K562 (cell line): ENCODE measurements at regions not wholly inside any gene's neighbourhood (a gene's known extent, or its start where the extent isn't known, plus 50 kb on each side); places are given as distances from the start of the nearest gene placed in this dataset.

ENCODE experiments used
- ATAC-seq: fragments of 200-7000 bp; cut with Tn5 transposase; 3 replicates; pipeline ENCODE4 v1.9.1; 2020; ENCODE audit warnings: moderate library complexity
- BruUV-seq: library from RNA; stranded (reverse); fragments of 400-500 nt; replicated peaks from 2 replicates; lab custom pipeline; 2021; lab: Mats Ljungman, UMichigan
- CTCF ChIA-PET: fragments of 300-600 bp; formaldehyde crosslinking; extraction: SDS; loops from one replicate; lab custom pipeline; 2021; ENCODE audit warnings: low intra/inter-chr PET ratio; lab: Yijun Ruan, JAX
- POLR2A ChIA-PET: fragments of 300-600, 350-650 bp; sonication (Branson Sonifier 250); formaldehyde crosslinking; extraction: SDS; loops from one replicate; lab custom pipeline; 2021; ENCODE audit warnings: antibody characterized with exemption, inconsistent platforms; lab: Yijun Ruan, JAX
- DNase-seq, 4 experiments: peaks; one replicate each; pipeline versions ENCODE4 v3.0.0 to v3.0.0-alpha.2; 2011 to 2018; ENCODE audit warnings: low spot score in 3 of 4, mixed read lengths in 3 of 4; ENCODE audit errors: extremely low read depth in 1 of 4
- FAIRE-seq: peaks from 2 replicates; lab custom pipeline; 2011; peaks lifted over from hg19 to GRCh38; lab: Jason Lieb, UNC
- H2AFZ ChIP-seq: 2 replicates; pipeline ENCODE4 v1.6.0; 2011; ENCODE audit warnings: low read depth, low read length, control low read depth, inconsistent platforms
- H3K27ac ChIP-seq: fragments of 200-600 bp; 3 replicates; pipeline ENCODE4 v1.8.0; 2011; ENCODE audit warnings: low read depth, mild to moderate bottlenecking, control low read depth, inconsistent platforms, low read length, moderate library complexity, mixed read lengths; ENCODE audit errors: extremely low read depth
- H3K27me3 ChIP-seq, 2 experiments: fragments of 300-600 bp in 1 of 2; 2 replicates in 1 of 2; 3 replicates in 1 of 2; pipeline versions ENCODE4 v1.6.0 to v1.8.0; 2011; ENCODE audit warnings: inconsistent platforms in 2 of 2, low read length in 2 of 2, mild to moderate bottlenecking in 1 of 2, mixed read lengths in 1 of 2, moderate library complexity in 1 of 2; ENCODE audit not compliant: control insufficient read depth in 2 of 2, insufficient read depth in 2 of 2
- H3K36me3 ChIP-seq: fragments of 300-600 bp; 3 replicates; pipeline ENCODE4 v1.8.0; 2011; ENCODE audit warnings: mild to moderate bottlenecking, low read length, inconsistent platforms; ENCODE audit not compliant: control insufficient read depth, insufficient read depth
- H3K4me1 ChIP-seq, 2 experiments: fragments of 200-600 bp in 1 of 2; replicated peaks in 1 of 2; 2 replicates in 1 of 2; 3 replicates in 1 of 2; pipeline versions ENCODE4 v1.5.1 to v1.8.0; 2011; ENCODE audit warnings: inconsistent platforms in 2 of 2, low read length in 2 of 2, mild to moderate bottlenecking in 1 of 2, mixed read lengths in 1 of 2, moderate library complexity in 1 of 2; ENCODE audit not compliant: control insufficient read depth in 2 of 2, insufficient read depth in 2 of 2
- H3K4me2 ChIP-seq: 2 replicates; pipeline ENCODE4 v1.6.1; 2011; ENCODE audit warnings: low read length, control low read depth, inconsistent platforms, mixed read lengths; ENCODE audit not compliant: insufficient read depth
- H3K4me3 ChIP-seq: fragments of 200-600 bp; sonication (generic), shearing (Covaris generic); 2 replicates; pipeline ENCODE4 v1.5.1; 2016; ENCODE audit warnings: control low read depth, inconsistent platforms
- H3K79me2 ChIP-seq: fragments of 200-600 bp; 3 replicates; pipeline ENCODE4 v1.8.0; 2011; ENCODE audit warnings: low read length, inconsistent platforms; ENCODE audit not compliant: control insufficient read depth, insufficient read depth
- H3K9ac ChIP-seq, 2 experiments: 2 replicates each; pipeline versions ENCODE4 v1.6.0 to v1.6.1; 2011; ENCODE audit warnings: low read depth in 2 of 2, low read length in 2 of 2, control low read depth in 1 of 2, inconsistent platforms in 1 of 2, mild to moderate bottlenecking in 1 of 2, mixed read lengths in 1 of 2; ENCODE audit not compliant: insufficient read depth in 1 of 2
- H3K9me1 ChIP-seq: one replicate; pipeline ENCODE4 v1.6.0; 2011; ENCODE audit warnings: inconsistent platforms, mild to moderate bottlenecking, low read length, moderate library complexity; ENCODE audit not compliant: control insufficient read depth, insufficient read depth
- H3K9me3 ChIP-seq: replicated peaks from 2 replicates; pipeline ENCODE4 v1.5.1; 2011; ENCODE audit warnings: low read depth, low read length, inconsistent platforms; ENCODE audit not compliant: control insufficient read depth, insufficient read depth
- H4K20me1 ChIP-seq: replicated peaks from 2 replicates; pipeline ENCODE4 v1.6.1; 2011; ENCODE audit warnings: low read length, inconsistent platforms, mixed read lengths; ENCODE audit not compliant: control insufficient read depth, insufficient read depth
- ATF7 ChIP-seq: fragments of 450-650 bp; IDR thresholded peaks from 2 replicates; pipeline ENCODE4 v1.7.1; 2014; ENCODE audit warnings: mild to moderate bottlenecking, moderate library complexity
- CCAR2 ChIP-seq: fragments of 200-400 bp; formaldehyde crosslinking; IDR thresholded peaks from 2 replicates; pipeline ENCODE4 v1.6.1; 2017; ENCODE audit warnings: mild to moderate bottlenecking, low read depth, low read length
- EP400 ChIP-seq: fragments of 450-650 bp; IDR thresholded peaks from 2 replicates; pipeline ENCODE4 v1.6.1; 2017; ENCODE audit warnings: antibody characterized with exemption, mild to moderate bottlenecking, moderate library complexity
- LCOR ChIP-seq: sonication (generic); formaldehyde crosslinking; IDR thresholded peaks from 2 replicates; pipeline ENCODE4 v1.8.0; 2022; ENCODE audit warnings: mild to moderate bottlenecking, missing genetic modification reagents
- MIER1 ChIP-seq: fragments of 450-650 bp; IDR thresholded peaks from 2 replicates; pipeline ENCODE4 v1.6.1; 2016; ENCODE audit warnings: antibody characterized with exemption, mild to moderate bottlenecking, low read depth
- MXD1 ChIP-seq: fragments of 250-450 bp; sonication (Bioruptor Pico); IDR thresholded peaks from 2 replicates; pipeline ENCODE4 v1.8.0; 2021; ENCODE audit warnings: borderline replicate concordance, mild to moderate bottlenecking, moderate library complexity; ENCODE audit not compliant: poor library complexity, severe bottlenecking
- NCOR1 ChIP-seq: fragments of 450-650 bp; IDR thresholded peaks from 2 replicates; pipeline ENCODE4 v1.6.1; 2016; ENCODE audit warnings: mild to moderate bottlenecking, moderate library complexity
- POLR2H ChIP-seq: IDR thresholded peaks from 2 replicates; pipeline ENCODE4 v1.6.1; 2016; ENCODE audit warnings: missing genetic modification characterization, low read depth, mild to moderate bottlenecking, control low read depth, missing compliant biosample characterization, moderate library complexity
- TOE1 ChIP-seq, 2 experiments: fragments of 450-650 bp in 1 of 2; sonication (generic) in 1 of 2; formaldehyde crosslinking in 1 of 2; IDR thresholded peaks; 2 replicates each; pipeline versions ENCODE4 v1.7.1 to v1.8.0; 2016 to 2022; ENCODE audit warnings: borderline replicate concordance in 2 of 2, mild to moderate bottlenecking in 2 of 2, antibody characterized with exemption in 1 of 2, inconsistent platforms in 1 of 2, low read depth in 1 of 2, missing genetic modification reagents in 1 of 2, moderate library complexity in 1 of 2
- ZNF197 ChIP-seq: fragments of 200-800 bp; sonication (Bioruptor generic); IDR thresholded peaks from 2 replicates; pipeline ENCODE4 v1.6.1; 2016; ENCODE audit warnings: low read depth, missing genetic modification characterization, missing compliant biosample characterization
- ZNF444 ChIP-seq: fragments of 250-450 bp; sonication (Bioruptor Pico); IDR thresholded peaks from 2 replicates; pipeline ENCODE4 v1.4.0; 2020; ENCODE audit warnings: mild to moderate bottlenecking, moderate library complexity
- ZNF764 ChIP-seq: fragments of 250-450 bp; sonication (Bioruptor Pico); IDR thresholded peaks from 2 replicates; pipeline ENCODE4 v1.4.0; 2020; ENCODE audit warnings: low read depth, mild to moderate bottlenecking, moderate library complexity
- WGBS: fragments of 100-300 bp; shearing (Covaris generic); methylation state at CpG from one replicate; pipeline ENCODE4 v1.1.6; 2016; ENCODE audit warnings: low coverage, mixed read lengths; ENCODE audit not compliant: insufficient coverage; ENCODE audit errors: missing lambda C conversion rate; 5-methylcytosine and 5-hydroxymethylcytosine counted together
- in situ Hi-C: fragments of 300-500 bp; cut with MboI; formaldehyde crosslinking; loops from 4 replicates; pipeline ENCODE4 v1.15.0; 2018; ENCODE audit warnings: inconsistent platforms, mixed read lengths
- intact Hi-C: fragments of 100-400 bp; cut with micrococcal nuclease; formaldehyde crosslinking; loops from 2 replicates; pipeline ENCODE4 v1.14.2; 2022

GRCh38 chr11:111114091-111114490 is 131.4 kb upstream of the POU2AF2 start (continued):
- no peak for TF ChIP-seq NCOR1

- in situ Hi-C loops (no loop called here), intact Hi-C loops (no loop called here)
- no peak for DNase-seq
- Histone ChIP-seq H3K79me2 (no peaks in the 10 kb centered on the region), H3K4me1 (no peaks in the 10 kb centered on the region), H3K9me1 (no peaks in the 10 kb centered on the region), H2AFZ (no peak overlapping the region), H3K9ac (no peak overlapping the region), H3K27ac (no peak overlapping the region), H3K4me3 (no peak overlapping the region), H3K36me3 (no peaks in the 10 kb centered on the region), H3K9me3 (no peaks in the 10 kb centered on the region), H3K27me3 (no peaks in the 10 kb centered on the region), H4K20me1 (no peaks in the 10 kb centered on the region), H3K4me2 (no peak overlapping the region)
- WGBS: 0% methylated on average over 1 of the region's 1 CpG
- CTCF ChIA-PET: no interaction called here
- POLR2A ChIA-PET: no interaction called here
- no TSS peak for BruUV-seq
- ATAC-seq: no peak
- TF ChIP-seq TOE1 (IDR thresholded peaks at IDR 0.05; ENCODE audit: borderline replicate concordance) (no peak), TOE1 (CRISPR knock-in tag; IDR thresholded peaks at IDR 0.05; ENCODE audit: borderline replicate concordance, low read depth) (no peak), POLR2H (no peak), EP400 (no peak), MIER1 (no peak), MXD1 (CRISPR knock-in tag) (no peak), ZNF197 (CRISPR knock-in tag) (no peak), ZNF444 (no peak), ZNF764 (CRISPR knock-in tag) (no peak), CCAR2 (no peak), ATF7 (no peak), LCOR (no peak)
- FAIRE-seq: no peak
Measured at GRCh38 chr11:111112614-111113013, 132.9 kb upstream of the POU2AF2 start.
